H1 (cell line): ENCODE measurements at regions not wholly inside any gene's neighbourhood (a gene's known extent, or its start where the extent isn't known, plus 50 kb on each side); places are given as distances from the start of the nearest gene placed in this dataset.

ENCODE experiments used
- CHD1 ChIP-seq: IDR thresholded peaks from 2 replicates; pipeline ENCODE4 v1.6.1; 2012; ENCODE audit warnings: low read depth, low read length, improper control_type of control experiment
- CHD2 ChIP-seq: IDR thresholded peaks from 2 replicates; pipeline ENCODE4 v1.6.1; 2012; ENCODE audit warnings: low read length, improper control_type of control experiment
- PHF8 ChIP-seq: fragments of 200-600 bp; sonication (generic); conservative IDR thresholded peaks from 2 replicates; pipeline ENCODE4 v1.7.1; 2012; ENCODE audit warnings: low read depth, mild to moderate bottlenecking, inconsistent platforms, low read length, moderate library complexity
- SP4 ChIP-seq: IDR thresholded peaks from 2 replicates; pipeline ENCODE4 v1.6.1; 2012; ENCODE audit warnings: low read length, inconsistent platforms
- TAF1 ChIP-seq: IDR thresholded peaks from 2 replicates; pipeline ENCODE4 v1.6.1; 2011; ENCODE audit warnings: mild to moderate bottlenecking, low read depth, low read length
- ZNF274 ChIP-seq: IDR thresholded peaks from 2 replicates; pipeline ENCODE4 v1.7.0; 2012; ENCODE audit warnings: low read length, borderline replicate concordance; ENCODE audit errors: extremely low read depth

GRCh38 chr5:114006582-114006981, 355.3 kb upstream of the KCNN2 start (continued):
- no peak for TF ChIP-seq ZNF274
- TF ChIP-seq TAF1 = no peak
- no peak for TF ChIP-seq CHD1
- TF ChIP-seq CHD2 = no peak
- no peak for TF ChIP-seq SP4
- no peak for TF ChIP-seq PHF8
